Adrenal gland (tissue), 5 donors: ENCODE measurements at regions not wholly inside any gene's neighbourhood (a gene's known extent, or its start where the extent isn't known, plus 50 kb on each side); places are given as distances from the start of the nearest gene placed in this dataset.

Source experiments
- POLR2A ChIP-seq, 2 donors: fragments of 450-650 bp; IDR thresholded peaks; one replicate each; pipeline ENCODE4 v1.6.1; 2017; ENCODE audit warnings: antibody characterized with exemption in 2 of 2, mild to moderate bottlenecking in 2 of 2, moderate library complexity in 1 of 2
- TF ChIP-seq, protein P1 (sequence below), 6 experiments: fragments of 450-650 bp in 4 of 6; fragments of 200-600 bp in 2 of 6; sonication (generic) in 1 of 6; IDR thresholded peaks; 1 replicate in 5 of 6; 2 replicates in 1 of 6; pipeline versions ENCODE4 v1.5.1 to v1.8.0; 2016 to 2021; ENCODE audit warnings: antibody characterized with exemption in 6 of 6, mild to moderate bottlenecking in 2 of 6, moderate library complexity in 1 of 6
- donor health status: DM: no; HTN: no; CAD: no.

DNA sequence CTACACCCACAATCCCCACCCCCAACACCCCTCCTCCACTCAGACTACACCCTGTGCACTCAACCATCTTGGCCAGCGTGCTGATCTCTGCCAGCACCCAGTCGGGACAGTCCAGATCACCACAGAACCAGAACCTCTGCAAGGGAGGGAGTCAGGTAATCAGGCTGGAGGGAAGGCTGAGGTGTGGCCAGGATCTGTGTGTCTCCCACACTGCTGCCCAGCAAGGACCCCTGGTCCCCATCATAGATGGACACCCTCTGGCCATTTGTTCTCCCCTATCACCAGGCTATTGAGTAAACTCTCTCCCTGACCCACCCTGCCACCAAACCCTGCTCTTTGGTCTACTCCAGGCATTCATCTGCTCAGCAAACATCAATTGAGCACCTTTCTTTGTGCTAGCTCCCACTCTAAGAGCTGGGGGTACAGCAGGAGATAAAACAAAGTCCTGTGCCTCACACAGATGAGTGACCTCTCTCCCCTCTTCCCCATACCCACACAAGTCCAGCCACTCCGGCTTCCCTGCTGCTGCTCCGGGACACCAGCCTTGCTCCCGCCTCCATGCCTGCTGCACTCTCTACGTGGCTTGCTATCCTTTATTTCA, 134.8 kb downstream of the TBC1D2B start:
- TF ChIP-seq, protein P1, sequence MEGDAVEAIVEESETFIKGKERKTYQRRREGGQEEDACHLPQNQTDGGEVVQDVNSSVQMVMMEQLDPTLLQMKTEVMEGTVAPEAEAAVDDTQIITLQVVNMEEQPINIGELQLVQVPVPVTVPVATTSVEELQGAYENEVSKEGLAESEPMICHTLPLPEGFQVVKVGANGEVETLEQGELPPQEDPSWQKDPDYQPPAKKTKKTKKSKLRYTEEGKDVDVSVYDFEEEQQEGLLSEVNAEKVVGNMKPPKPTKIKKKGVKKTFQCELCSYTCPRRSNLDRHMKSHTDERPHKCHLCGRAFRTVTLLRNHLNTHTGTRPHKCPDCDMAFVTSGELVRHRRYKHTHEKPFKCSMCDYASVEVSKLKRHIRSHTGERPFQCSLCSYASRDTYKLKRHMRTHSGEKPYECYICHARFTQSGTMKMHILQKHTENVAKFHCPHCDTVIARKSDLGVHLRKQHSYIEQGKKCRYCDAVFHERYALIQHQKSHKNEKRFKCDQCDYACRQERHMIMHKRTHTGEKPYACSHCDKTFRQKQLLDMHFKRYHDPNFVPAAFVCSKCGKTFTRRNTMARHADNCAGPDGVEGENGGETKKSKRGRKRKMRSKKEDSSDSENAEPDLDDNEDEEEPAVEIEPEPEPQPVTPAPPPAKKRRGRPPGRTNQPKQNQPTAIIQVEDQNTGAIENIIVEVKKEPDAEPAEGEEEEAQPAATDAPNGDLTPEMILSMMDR (IDR thresholded peaks at IDR 0.05) = no peak
- no peak for TF ChIP-seq POLR2A (IDR thresholded peaks at IDR 0.05)
